ENCODE measurements at regions not wholly inside any gene's neighbourhood (a gene's known extent, or its start where the extent isn't known, plus 50 kb on each side); places are given as distances from the start of the nearest gene placed in this dataset.

- H3K4me1 ChIP-seq (ENCODE audit: control insufficient read depth, insufficient read depth, low read length), result no peaks in the 10 kb centered on the region
- no peaks in the 10 kb centered on the region for H3K79me2 ChIP-seq (ENCODE audit: control insufficient read depth, insufficient read depth, low read length)
- ChIA-PET CTCF (no interaction called here), SMC1A (ENCODE audit: uncharacterized antibody, unreplicated experiment) (no interaction called here), POLR2A (no interaction called here), RAD21 (ENCODE audit: unreplicated experiment) (no interaction called here)
- H3K27ac ChIP-seq (ENCODE audit: control insufficient read depth, insufficient read depth), result no peak overlapping the region
- H3K27me3 ChIP-seq (replicated peaks in 1 of 2; ENCODE audit: control insufficient read depth in 2 of 2, insufficient read depth in 2 of 2, low read length in 1 of 2), result no peaks in the 10 kb centered on the region
- H3K9me3 ChIP-seq (replicated peaks; ENCODE audit: control insufficient read depth, insufficient read depth, low read length), result no peaks in the 10 kb centered on the region; the same call in 2 of the 3 replicates
- intact Hi-C loops (cut with micrococcal nuclease; ENCODE audit: unreplicated experiment), result no loop called here
- in situ Hi-C loops (cut with MboI), result no loop called here
- H3K4me3 ChIP-seq, result no peak overlapping the region
- H3K9ac ChIP-seq (ENCODE audit: control insufficient read depth, insufficient read depth, low read length), result no peak overlapping the region
- H3K4me2 ChIP-seq (ENCODE audit: control insufficient read depth, insufficient read depth), result no peak overlapping the region
- no peak for DNase-seq (ENCODE audit: low read depth, low spot score)
- H2AFZ ChIP-seq (ENCODE audit: control insufficient read depth, low read depth, low read length), result no peak overlapping the region
- BruUV-seq (replicated peaks), result no TSS peak
- no peaks in the 10 kb centered on the region for H3K36me3 ChIP-seq (ENCODE audit: control insufficient read depth in 2 of 2, insufficient read depth in 2 of 2, low read length in 1 of 2)
- FAIRE-seq, result no peak
- no peaks in the 10 kb centered on the region for H4K20me1 ChIP-seq (ENCODE audit: control insufficient read depth, insufficient read depth)
- ATAC-seq, result no peak
- TF ChIP-seq E4F1 (IDR thresholded peaks at IDR 0.05; ENCODE audit: borderline replicate concordance, partially characterized antibody) (no peak), EGR1 (IDR thresholded peaks at IDR 0.05; ENCODE audit: borderline replicate concordance in 1 of 2, low read depth in 2 of 2, low read length in 2 of 2) (no peak), ZNF217 (IDR thresholded peaks at IDR 0.05) (no peak), MEF2B (IDR thresholded peaks at IDR 0.05; ENCODE audit: partially characterized antibody, poor library complexity, severe bottlenecking) (no peak), YBX1 (IDR thresholded peaks at IDR 0.05) (no peak), SKIL (IDR thresholded peaks at IDR 0.05; ENCODE audit: low read depth, poor library complexity, severe bottlenecking) (no peak), BACH1 (IDR thresholded peaks at IDR 0.05; ENCODE audit: borderline replicate concordance) (no peak), RCOR1 (conservative IDR thresholded peaks at IDR 0.05; ENCODE audit: low read depth, low read length) (no peak), SUPT20H (IDR thresholded peaks at IDR 0.05; ENCODE audit: borderline replicate concordance, control insufficient read depth, low read depth, low read length) (no peak), CREB1 (IDR thresholded peaks at IDR 0.05; ENCODE audit: low read depth) (no peak), MYB (IDR thresholded peaks at IDR 0.05; ENCODE audit: borderline replicate concordance, low read depth, low read length) (no peak), MYC (IDR thresholded peaks at IDR 0.05; ENCODE audit: insufficient read depth, insufficient read length, insufficient replicate concordance, low read length, severe bottlenecking) (no peak), ZNF592 (IDR thresholded peaks at IDR 0.05) (no peak), WRNIP1 (IDR thresholded peaks at IDR 0.05; ENCODE audit: borderline replicate concordance, low read depth, low read length) (no peak), PBX3 (IDR thresholded peaks at IDR 0.05; ENCODE audit: insufficient replicate concordance, low read depth, low read length) (no peak)
Observed at GRCh38 chr11:127888386-127888785, 699.0 kb downstream of the ETS1 start.

Data from GM12878 (cell line).